Motor neuron (in vitro differentiated cells): ENCODE measurements at regions not wholly inside any gene's neighbourhood (a gene's known extent, or its start where the extent isn't known, plus 50 kb on each side); places are given as distances from the start of the nearest gene placed in this dataset.

Experiments used
- ATAC-seq, 8 experiments: fragments of 200-7000 bp; cut with Tn5 transposase; replicated peaks in 6 of 8; 2 replicates each; pipeline ENCODE4 v1.8.0; 2021; ENCODE audit warnings: mild to moderate bottlenecking in 8 of 8, moderate library complexity in 8 of 8
- H3K27ac ChIP-seq, 2 donors: fragments of 250-450 bp; sonication (Bioruptor Pico); 2 replicates each; pipeline ENCODE4 v1.9.0; 2021; ENCODE audit warnings: antibody characterized with exemption in 2 of 2, mild to moderate bottlenecking in 2 of 2, moderate library complexity in 1 of 2
- H3K4me1 ChIP-seq, 2 donors: fragments of 250-450 bp; sonication (Bioruptor Pico); replicated peaks in 1 of 2; 2 replicates each; pipeline ENCODE4 v1.6.1; 2021; ENCODE audit warnings: antibody characterized with exemption in 2 of 2, mild to moderate bottlenecking in 2 of 2, moderate library complexity in 1 of 2
- H3K4me3 ChIP-seq, 5 donors: fragments of 250-450 bp; sonication (Bioruptor Pico); 2 replicates each; pipeline ENCODE4 v1.9.0; 2021; ENCODE audit warnings: antibody characterized with exemption in 5 of 5, mild to moderate bottlenecking in 5 of 5, moderate library complexity in 4 of 5
- whole genome bisulfite sequencing, 10 experiments: fragments of 450-650 bp; shearing (Covaris generic); methylation state at CpG; one replicate each; pipeline ENCODE4 v1.0.0; 2022; 5-methylcytosine and 5-hydroxymethylcytosine counted together
- in situ Hi-C, 9 experiments: fragments of 400-800 bp; cut with MboI; loops; one replicate each; pipeline ENCODE4 v1.15.0; 2021; ENCODE audit warnings: low sequenced_read_pairs in 9 of 9, low pct_unique_long_range_greater_than_20kb in 2 of 9; ENCODE audit not compliant: unreplicated experiment in 9 of 9

DNA sequence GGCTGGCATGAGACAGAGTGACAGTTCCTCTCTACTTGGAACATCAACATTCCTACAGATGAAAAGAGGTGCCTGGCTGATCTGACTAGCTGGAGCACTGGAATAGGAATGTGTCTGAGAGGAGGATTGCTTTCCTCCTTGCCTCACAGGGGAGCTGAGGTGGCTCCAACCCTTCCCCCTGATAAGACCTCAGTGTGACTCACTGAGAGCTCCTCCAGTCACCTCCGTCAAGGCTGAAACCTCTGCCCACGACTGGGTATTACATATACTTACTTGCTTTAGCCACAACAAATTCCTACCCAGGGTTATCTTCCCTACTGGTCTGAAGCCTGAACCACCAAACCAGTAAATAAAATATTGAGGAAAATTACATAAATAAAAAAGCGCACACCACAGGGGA, 342.7 kb upstream of the REG3G start:
- in situ Hi-C loops = no loop called here
- 44 to 100% (median 76%) methylated on average over 1 to 3 of the region's 3 CpGs; no CpG with 5 or more reads in 2 of the 10 experiments for WGBS, 10 experiments
- no peak for ATAC-seq
- H3K27ac ChIP-seq = no peak overlapping the region
- H3K4me1 ChIP-seq = no peaks in the 10 kb centered on the region
- H3K4me3 ChIP-seq = no peak overlapping the region

DNA sequence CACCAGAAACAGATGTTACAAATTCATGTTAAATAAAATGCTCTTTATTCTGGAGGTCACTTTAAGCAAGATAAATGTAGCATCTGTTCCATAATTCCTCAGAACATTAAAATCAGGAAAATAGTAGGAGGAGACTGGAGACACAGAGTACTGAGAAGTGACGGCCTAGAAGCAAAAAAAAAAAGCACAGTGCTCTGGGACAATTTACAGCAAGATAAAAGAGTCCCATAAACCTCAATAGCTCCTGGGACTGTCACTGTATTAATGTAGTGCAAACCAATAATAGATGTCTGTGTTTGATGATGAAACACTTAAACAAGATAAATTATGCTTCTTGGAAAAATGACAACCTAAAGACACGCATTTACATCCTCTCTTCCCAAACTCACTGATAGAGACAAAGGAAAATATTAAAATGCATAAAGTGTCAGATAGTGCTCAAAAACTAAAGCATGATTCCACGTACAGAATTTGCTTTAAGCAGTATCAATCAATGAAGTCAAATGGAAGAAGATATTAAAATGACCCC, 338.8 kb upstream of the REG3G start:
- in situ Hi-C loops = no loop called here
- no peaks in the 10 kb centered on the region for H3K4me1 ChIP-seq
- no peak overlapping the region for H3K27ac ChIP-seq
- peak in 4 of 8 experiments; percentile 56 to 80 (median 69) for ATAC-seq
- 0 to 85% (median 39%) methylated on average over 2 to 3 of the region's 3 CpGs; no CpG with 5 or more reads in 2 of the 10 experiments for WGBS, 10 experiments
- no peak overlapping the region for H3K4me3 ChIP-seq

GRCh38 chr2:78699696-78700095, 325.8 kb upstream of the REG3G start:
- Histone ChIP-seq H3K4me1 (peaks cover 0 to 4% of the 10 kb centered on the region in 2 donors), H3K4me3 (no peak overlapping the region), H3K27ac (no peak overlapping the region)
- 0 to 100% (median 70%) methylated on average over 1 to 3 of the region's 3 CpGs; no CpG with 5 or more reads in 1 of the 10 experiments for WGBS, 10 experiments
- peak in 1 of 8 experiments; percentile 22 for ATAC-seq
- in situ Hi-C loops = no loop called here

- ATAC-seq = no peak
- H3K27ac ChIP-seq = no peak overlapping the region
- 7 to 100% (median 59%) methylated on average over 1 to 7 of the region's 21 CpGs; no CpG with 5 or more reads in 2 of the 10 experiments for WGBS, 10 experiments
- in situ Hi-C loops = no loop called here
- no peak overlapping the region for H3K4me3 ChIP-seq
- peaks cover 0 to 4% of the 10 kb centered on the region in 2 donors for H3K4me1 ChIP-seq
Measured at GRCh38 chr2:78701546-78701945, 324.0 kb upstream of the REG3G start.

- in situ Hi-C loops = no loop called here
- no peak overlapping the region for H3K4me3 ChIP-seq
- H3K4me1 ChIP-seq = no peaks in the 10 kb centered on the region
- peak in 1 of 8 experiments; percentile 28 for ATAC-seq
- H3K27ac ChIP-seq = no peak overlapping the region
Measured at GRCh38 chr2:78707776-78708386, 317.6 kb upstream of the REG3G start.

DNA sequence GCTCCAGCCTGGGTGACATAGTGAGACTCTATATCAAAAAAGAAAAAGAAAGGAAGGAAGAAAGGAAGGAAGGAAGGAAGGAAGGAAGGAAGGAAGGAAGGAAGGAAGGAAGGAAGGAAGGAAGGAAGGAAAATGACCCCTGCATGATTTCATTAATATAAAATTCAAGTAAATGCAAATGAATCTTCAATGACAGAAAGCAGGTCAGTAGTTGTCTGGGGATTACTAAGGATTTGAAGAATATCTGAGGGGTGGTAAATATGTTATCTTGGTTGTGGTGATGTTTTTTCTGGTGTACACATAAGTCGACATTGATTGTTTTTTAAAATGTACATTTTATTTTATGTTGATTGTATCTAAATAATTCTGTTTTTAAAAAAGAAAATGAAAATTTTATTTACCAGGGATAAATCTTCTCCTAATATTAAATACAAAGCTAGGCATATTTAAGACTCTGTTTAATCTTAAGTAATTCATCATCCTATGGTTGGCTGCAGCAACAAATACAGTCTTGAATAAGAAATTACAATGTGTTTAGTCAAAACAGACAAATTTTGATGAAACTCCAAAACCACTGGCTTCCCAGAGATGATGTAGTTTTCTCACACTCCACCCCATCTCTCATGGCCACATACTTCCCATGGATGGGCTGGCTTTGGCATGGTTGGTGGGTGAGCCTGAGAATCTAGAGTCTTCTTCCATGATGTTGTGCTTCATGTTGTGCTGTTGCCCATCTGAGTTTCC, 314.7 kb upstream of the REG3G start:
- Histone ChIP-seq H3K27ac (no peak overlapping the region), H3K4me1 (no peaks in the 10 kb centered on the region), H3K4me3 (no peak overlapping the region)
- WGBS, 10 experiments = 0 to 100% (median 91%) methylated on average over 1 of the region's 1 CpG; no CpG with 5 or more reads in 3 of the 10 experiments
- no peak for ATAC-seq
- in situ Hi-C loops = no loop called here

- Histone ChIP-seq H3K4me3 (no peak overlapping the region), H3K27ac (no peak overlapping the region), H3K4me1 (peaks cover 0 to 3% of the 10 kb centered on the region in 2 donors)
- in situ Hi-C loops = no loop called here
- ATAC-seq = no peak
- 0 to 100% (median 88%) methylated on average over 1 to 3 of the region's 3 CpGs for WGBS, 10 experiments
Measured at GRCh38 chr2:78715293-78715692, 310.2 kb upstream of the REG3G start.

DNA sequence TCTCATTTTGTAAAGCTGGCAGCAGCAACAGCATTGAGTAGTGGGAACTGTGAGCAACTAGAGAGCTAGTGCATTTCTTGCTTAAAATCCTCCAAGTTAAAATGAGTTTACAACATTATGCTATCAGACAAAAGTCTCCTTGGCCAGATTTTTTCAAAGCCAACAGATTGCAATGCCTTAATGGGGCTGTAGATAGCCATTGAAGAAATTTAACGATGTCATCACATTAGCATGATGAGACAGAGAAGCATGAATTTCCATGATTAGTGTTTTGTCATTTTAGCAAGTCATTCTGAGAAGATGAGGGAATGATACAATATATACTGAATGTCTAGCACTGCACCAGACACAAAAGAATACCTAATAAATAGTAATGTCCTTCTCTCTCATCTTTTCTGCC, 307.5 kb upstream of the REG3G start:
- peaks cover 0 to 3% of the 10 kb centered on the region in 2 donors for H3K4me1 ChIP-seq
- in situ Hi-C loops = no loop called here
- 0 to 100% (median 75%) methylated on average over 1 of the region's 1 CpG; no CpG with 5 or more reads in 3 of the 10 experiments for WGBS, 10 experiments
- no peak overlapping the region for H3K27ac ChIP-seq
- no peak overlapping the region for H3K4me3 ChIP-seq
- peak in 5 of 8 experiments; percentile 23 to 69 (median 33) for ATAC-seq

GRCh38 chr2:78718473-78718872, 307.0 kb upstream of the REG3G start:
- Histone ChIP-seq H3K4me1 (peaks cover 0 to 3% of the 10 kb centered on the region in 2 donors), H3K27ac (no peak overlapping the region), H3K4me3 (no peak overlapping the region)
- WGBS, 10 experiments = 14 to 100% (median 71%) methylated on average over 1 of the region's 1 CpG; no CpG with 5 or more reads in 5 of the 10 experiments
- in situ Hi-C loops = no loop called here
- ATAC-seq = no peak

DNA sequence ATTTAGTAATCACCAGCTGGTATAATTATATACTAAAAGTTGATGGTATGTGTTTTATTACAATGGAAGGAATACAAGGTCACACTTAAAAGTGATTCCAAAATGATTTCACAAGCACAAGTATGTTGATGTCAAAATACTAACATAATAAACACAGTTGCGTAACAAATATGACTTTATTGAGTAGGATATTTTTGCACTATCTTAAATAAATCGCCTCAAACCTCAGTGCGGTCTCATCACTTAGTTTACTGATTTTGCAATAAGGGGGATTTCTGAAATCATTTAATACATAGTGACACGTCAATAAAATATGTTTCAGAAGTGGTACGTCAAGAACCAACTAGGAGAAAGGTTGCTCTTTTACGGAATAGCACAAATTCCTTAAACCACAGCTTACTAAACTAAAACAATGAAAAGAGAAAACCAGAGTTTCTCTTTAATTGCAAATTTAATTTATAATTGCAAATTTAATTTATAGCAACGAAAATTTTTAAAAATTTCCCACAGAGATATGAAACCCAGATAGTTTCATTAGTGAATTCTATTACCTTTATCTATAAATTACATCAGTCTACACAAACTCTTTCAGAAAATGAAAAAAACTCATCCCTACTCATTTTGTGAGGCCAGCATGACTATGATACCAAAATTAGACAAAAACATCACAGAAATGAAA, 304.0 kb upstream of the REG3G start:
- H3K27ac ChIP-seq = no peak overlapping the region
- ATAC-seq = no peak
- 31 to 97% (median 85%) methylated on average over 6 to 7 of the region's 7 CpGs for WGBS, 10 experiments
- peaks cover 0 to 3% of the 10 kb centered on the region in 2 donors for H3K4me1 ChIP-seq
- in situ Hi-C loops = no loop called here
- H3K4me3 ChIP-seq = no peak overlapping the region

DNA sequence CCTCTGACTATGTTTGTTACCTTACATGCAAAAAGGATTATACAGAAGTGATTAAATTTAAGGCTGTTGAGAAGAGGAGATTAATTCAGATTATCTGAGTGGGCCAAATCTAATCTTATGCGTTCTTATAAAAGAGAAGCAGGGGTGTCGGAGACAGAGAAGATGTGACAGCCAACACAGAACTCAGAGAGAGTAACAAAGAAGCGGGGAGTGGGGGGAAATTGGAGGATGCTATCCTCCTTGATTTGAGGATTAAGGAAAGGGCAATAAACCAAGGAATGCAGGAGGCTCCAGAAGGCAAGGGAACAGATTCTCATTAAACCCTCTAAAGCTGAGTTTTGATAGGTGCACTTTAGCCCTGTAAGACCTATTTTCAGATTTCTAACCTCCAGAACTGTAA, 291.3 kb upstream of the REG3G start:
- no peak for ATAC-seq
- H3K27ac ChIP-seq = no peak overlapping the region
- in situ Hi-C loops = loop anchor here in 1 of 9 experiments (25.0 kb wide), 1 partner anchor 103 kb away; no protein-coding TSS in a partner anchor
- no peaks in the 10 kb centered on the region for H3K4me1 ChIP-seq
- 0 to 100% (median 81%) methylated on average over 1 to 3 of the region's 3 CpGs; no CpG with 5 or more reads in 1 of the 10 experiments for WGBS, 10 experiments
- H3K4me3 ChIP-seq = no peak overlapping the region

- Histone ChIP-seq H3K4me1 (no peaks in the 10 kb centered on the region), H3K4me3 (no peak overlapping the region), H3K27ac (no peak overlapping the region)
- ATAC-seq = no peak
- in situ Hi-C loops = loop anchor here in 1 of 9 experiments (25.0 kb wide), 1 partner anchor 98 kb away; no protein-coding TSS in a partner anchor
- 0 to 100% (median 89%) methylated on average over 1 of the region's 1 CpG; no CpG with 5 or more reads in 3 of the 10 experiments for WGBS, 10 experiments
Measured at GRCh38 chr2:78739282-78739681, 286.2 kb upstream of the REG3G start.

DNA sequence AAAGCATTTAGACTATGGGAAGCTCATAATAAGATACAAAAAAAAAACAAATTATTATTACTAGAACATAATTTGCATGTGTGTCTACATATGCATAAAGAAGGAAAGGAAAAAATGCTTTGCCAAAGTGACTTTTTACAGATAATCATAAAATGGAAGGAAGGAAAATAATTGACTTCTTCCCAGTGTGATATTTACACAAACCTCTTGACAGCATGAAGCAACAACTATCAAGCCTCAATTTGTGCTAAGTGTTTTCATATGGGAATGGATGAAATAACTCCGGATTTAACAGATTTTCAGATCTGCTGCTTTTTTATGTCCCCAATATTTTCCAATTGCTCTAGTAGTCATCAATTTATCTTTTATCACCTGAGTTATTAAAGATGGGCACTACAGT, 275.9 kb upstream of the REG3G start:
- Histone ChIP-seq H3K27ac (no peak overlapping the region), H3K4me1 (no peaks in the 10 kb centered on the region), H3K4me3 (no peak overlapping the region)
- 0 to 90% (median 0%) methylated on average over 1 of the region's 1 CpG; no CpG with 5 or more reads in 3 of the 10 experiments for WGBS, 10 experiments
- ATAC-seq = no peak
- in situ Hi-C loops = loop anchor here in 1 of 9 experiments (25.0 kb wide), 1 partner anchor 88 kb away; no protein-coding TSS in a partner anchor
